GM21723 (cell line): ENCODE measurements at regions not wholly inside any gene's neighbourhood (a gene's known extent, or its start where the extent isn't known, plus 50 kb on each side); places are given as distances from the start of the nearest gene placed in this dataset.
A peak's percentile ranks its signal among the peaks of the same experiment; 100 is the strongest.

Experiments
- ATAC-seq: cut with Tn5 transposase; IDR thresholded peaks from one replicate; pipeline ENCODE4 v1.9.1; 2021; ENCODE audit warnings: mild to moderate bottlenecking, moderate library complexity; ENCODE audit not compliant: unreplicated experiment

DNA sequence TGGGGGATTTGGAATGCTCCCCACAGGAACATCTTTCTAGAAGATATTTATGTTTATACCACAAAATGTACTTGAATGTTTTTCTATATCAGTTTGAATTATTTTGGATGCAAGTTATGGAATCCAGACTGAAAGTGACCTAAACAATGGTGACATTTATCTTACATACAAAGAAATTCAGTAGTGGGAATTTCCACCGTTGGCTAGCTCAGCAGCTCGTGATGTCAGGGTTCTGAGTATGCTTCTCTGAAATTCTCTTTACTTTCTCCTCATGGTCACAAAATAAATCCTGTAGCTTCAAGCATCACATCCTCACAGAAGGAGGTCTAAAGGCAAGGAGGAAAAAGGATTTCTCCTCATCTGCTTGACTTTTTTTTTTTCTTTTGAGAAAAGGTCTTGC is 105.3 kb downstream of the AKAIN1 start:
- no peak for ATAC-seq

DNA sequence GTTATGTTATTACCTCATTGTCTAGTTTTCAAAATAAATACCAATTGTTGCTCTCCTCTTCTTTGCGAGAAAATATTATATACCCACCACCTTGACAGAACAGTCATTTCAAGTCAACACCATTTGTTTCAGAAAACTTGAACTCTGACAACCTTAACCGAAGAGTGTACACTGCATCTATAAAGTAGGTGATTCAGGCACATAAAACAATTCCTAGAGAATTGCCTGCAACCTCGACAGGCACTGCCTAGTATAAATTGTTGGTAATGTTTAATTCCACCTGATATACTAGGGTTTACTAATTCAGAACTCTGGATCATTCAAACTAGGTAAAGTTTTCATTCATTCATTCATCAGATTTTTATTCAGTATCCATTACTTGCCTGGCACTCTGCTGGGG is 121.8 kb downstream of the AKAIN1 start:
- ATAC-seq, result no peak

DNA sequence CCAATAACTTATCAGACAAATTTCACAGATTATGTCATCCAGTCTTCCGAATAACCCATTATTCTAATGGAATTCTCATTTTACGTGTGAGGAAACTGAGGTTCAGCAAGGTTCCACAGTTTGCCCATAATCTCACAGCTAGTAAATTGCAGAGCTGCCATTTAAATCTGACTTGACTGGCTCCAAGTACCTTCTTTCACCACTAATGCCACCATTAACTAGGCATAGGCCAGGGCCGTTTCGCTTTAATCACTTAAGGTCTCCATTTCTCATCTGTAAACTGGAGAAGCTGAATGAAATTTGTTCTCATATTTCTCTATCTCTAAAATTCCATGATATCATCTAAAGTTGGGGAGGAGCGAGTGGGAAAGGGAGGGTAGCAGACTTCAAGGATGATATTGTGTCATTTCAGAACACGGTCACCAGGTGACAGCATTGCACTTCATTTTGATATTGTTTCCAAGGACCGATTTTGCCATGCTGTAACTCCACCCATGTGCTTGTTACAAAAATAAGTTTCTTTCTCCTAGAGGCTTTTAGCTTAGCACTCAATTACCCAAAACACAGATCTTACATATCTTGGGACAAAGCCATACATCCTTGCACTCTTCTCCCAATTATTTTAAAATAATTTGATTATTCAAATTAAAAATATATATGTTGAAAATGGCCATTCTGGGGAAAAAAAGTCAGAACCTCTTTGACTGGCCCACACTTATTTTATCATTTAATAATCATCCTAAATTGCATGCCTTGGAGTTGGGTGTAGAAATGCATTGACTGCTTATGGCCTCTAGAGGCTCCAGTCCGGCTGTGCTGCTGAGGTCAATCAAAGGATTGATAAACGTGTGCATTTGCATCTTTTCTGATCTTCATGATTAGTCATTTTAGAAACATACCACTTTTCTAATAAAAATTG is 123.8 kb downstream of the AKAIN1 start:
- ATAC-seq, result peak; percentile 80

DNA sequence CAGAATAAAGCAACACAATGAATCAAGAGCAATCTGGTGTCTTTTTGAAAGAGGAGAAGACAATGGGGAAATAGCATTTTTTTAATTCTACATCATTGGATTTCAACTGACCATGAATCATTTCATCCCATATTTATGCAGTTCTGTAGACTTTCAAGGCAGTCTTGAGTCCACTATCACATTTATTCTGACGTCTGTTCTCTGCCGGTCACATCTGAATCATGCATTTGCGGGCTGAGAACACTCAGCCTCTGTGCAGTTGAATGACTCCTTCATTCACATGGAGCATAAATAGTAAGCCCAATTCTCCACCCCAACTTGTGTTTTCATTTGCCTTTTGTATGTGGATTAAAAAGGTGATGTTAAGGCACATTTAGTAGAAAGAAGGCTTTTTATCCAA is 128.2 kb downstream of the AKAIN1 start:
- ATAC-seq, result no peak

GRCh38 chr18:5066380-5066977 is 130.6 kb downstream of the AKAIN1 start:
- no peak for ATAC-seq

DNA sequence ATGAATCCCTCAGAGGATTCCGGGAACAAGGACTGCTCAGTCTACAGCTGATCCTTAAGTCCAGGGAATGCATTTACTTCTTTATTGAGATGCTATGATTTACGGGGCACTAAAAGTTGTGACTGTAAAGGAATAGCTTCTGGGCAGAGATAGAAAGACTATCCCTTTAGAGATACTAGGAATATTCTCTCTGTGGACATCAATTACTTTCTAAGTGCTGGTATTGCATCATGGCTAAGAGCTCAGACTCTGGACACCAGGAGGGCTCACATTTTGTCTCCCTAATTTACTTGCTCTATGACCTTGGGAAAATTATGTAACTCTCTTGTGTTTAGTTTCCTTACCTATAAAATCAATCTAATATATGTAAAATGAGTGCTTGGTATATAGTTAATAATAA is 131.4 kb downstream of the AKAIN1 start:
- no peak for ATAC-seq

GRCh38 chr18:5064841-5065370 is 132.2 kb downstream of the AKAIN1 start:
- no peak for ATAC-seq

DNA sequence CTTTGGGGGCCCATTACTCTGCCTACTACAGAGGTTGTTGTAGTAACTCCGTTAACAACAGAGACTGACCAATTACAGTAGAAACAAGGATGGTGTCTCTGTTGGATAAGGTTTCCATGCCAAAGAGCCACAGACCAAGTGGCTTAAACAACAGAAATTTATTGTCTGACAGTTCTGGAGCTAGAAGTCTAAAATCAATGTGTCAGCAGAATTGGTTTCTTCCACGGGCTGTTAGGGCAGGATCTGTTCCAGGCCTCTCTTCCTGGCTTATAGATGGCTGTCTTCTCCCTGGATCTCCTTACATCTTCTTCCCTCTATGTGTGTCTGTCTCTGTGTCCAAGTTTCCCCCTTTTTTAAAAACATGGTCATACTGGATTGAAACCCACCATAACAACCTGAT is 135.3 kb downstream of the AKAIN1 start:
- ATAC-seq, result no peak

DNA sequence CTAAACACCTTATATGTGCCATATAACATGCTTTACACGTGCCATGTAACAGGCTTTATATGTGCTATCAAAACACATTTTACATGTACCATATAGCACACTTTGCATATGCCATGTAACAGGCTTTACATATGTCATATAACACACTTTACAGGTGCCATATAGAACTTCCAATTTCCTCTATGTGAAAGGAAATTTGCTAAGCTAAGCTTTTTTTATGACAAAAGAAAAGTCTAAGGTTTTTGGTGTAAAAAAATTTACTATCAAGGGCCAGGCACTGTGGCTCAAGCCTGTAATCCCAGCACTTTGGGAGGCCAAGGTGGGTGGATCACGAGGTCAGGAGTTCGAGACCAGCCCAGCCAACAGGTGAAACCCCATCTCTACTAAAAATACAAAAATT is 136.5 kb downstream of the AKAIN1 start:
- no peak for ATAC-seq

DNA sequence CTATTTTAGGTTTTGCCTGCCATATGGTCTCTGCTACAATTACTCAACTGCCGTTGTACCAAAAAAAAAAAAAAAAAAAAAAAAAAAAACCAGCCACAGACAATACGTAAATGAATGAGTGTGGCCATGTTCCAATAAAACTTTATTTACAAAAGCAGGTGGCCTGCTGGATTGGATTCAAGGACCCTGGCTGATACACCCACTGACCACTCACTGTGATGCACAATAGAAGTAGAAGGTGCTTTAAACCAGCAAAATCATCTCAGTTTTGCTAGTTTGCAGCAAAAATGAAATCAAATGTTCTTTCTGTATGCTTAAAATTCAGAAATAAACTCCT is 137.4 kb downstream of the AKAIN1 start:
- no peak for ATAC-seq

DNA sequence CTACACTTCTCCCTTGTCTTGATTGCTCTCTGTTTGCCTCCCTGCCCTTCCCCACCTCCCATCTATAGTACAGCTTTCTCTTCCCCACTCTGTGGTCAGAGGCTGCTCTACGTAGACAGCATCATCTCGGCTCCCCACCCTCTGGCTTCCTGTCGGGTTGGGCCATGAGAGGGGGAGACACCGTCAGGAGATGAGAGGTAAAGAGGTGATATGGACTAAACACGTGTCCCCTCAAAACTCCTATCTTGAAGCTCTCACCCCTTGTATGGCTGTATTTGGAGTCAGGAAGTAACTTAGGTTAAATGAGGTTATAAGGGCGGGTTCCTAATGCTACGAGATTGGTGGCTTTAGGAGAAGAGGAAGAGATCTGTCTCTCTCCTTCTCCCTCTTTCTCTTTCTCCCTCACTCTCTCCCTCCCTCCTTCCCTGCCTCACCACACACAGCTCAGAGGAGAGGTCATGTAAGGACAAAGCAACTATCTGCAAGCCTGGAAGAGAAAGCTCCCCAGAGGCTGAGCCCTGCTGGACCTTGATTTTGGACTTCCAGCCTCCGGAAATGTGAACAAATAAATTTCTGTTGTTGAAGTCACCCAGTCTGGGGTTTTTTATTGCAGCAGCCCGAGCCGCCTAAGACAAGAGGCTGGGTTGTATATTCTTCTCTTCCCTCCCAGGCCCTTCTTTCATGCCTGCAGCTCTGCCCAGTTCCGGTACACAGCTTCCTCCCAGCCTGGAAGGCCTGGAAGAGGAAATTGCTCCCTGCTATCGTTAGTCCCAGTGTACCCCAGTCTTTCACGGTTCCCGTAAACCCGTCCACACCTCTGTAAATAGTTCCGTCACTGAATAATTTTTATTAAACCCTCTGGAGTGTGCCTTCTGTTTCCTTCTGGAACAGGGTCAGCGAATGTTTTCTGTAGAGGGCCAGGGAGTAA is 138.0 kb downstream of the AKAIN1 start:
- no peak for ATAC-seq

DNA sequence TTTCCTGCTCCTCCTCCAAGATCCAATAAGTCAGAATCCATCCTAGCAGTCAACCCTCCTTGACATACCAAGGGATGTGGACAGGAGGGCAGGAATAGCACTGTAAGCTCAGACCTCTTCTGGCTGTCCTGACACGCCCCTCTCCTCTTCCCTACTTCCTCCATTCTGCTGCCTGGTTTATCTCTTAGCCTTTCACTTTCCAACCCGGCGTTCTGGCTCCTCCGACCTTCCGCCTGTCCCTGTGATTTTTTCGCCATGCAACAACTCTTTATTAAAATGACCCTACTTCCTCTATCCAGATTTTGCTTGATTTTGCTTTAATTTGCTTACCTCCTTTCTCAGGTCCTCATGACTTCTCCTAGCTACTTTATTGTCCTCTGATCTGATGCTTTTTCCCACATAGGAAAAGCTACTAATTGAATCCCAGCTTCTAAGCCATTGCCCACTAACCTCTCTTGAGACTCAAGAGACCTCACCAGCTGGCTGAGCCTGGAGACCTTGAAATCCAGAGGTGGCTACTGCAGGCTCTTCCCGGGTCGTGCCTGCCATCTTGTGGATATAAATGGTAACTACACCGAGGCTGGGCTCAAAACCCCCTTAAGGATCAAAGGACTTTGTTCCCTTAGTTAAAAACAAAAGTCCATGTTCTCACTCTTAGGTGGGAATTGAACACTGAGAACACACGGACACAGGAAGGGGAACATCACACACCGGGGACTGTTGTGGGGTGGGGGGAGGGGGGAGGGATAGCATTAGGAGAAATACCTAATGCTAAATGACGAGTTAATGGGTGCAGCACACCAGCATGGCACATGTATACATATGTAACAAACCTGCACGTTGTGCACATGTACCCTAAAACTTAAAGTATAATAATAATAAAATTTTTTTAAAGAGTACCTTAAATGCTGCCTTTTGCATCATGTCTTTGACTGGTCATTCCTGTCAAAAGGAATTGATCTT is 139.4 kb downstream of the AKAIN1 start:
- peak; percentile 82 for ATAC-seq

DNA sequence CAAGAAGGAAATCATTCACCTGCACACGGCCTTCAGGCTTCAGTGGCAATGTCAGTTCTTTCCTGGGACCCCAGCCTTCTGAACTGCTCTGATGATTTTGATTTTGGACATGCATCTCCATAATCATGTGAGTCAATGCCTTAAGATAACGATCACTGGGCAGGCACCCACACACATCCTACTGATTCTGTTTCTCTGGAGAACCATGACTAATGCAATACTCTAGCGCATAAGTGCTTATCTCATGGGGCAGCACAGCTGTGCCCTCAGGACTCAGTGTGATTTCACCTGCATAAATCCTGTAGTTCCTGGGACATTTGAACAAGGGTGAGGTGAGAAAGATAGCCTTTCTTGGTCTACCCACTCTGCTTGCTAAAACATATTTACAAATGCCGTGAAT is 144.6 kb downstream of the AKAIN1 start:
- no peak for ATAC-seq

- no peak for ATAC-seq
Observed at GRCh38 chr18:5051207-5051606, 145.8 kb downstream of the AKAIN1 start.

DNA sequence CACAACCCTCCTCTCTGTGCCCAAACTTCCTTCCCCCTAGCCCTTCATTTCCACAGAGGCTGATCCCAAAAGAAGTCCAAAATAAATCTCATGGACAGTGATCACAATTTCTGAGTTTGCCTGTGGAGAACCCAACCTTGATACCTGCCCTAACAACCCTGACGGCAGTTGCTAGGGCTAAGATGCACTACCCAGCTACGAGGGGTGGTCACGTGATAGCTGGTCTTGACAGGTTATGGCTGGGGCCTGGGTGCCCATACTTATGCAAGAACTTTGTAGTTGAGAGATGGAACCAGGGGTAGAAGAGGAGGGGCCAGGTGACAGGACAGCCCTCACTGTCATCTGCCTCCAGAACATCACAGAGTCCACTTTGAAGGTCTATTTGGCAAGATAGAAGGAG is 147.9 kb downstream of the AKAIN1 start:
- no peak for ATAC-seq

- no peak for ATAC-seq
Observed at GRCh38 chr18:5040476-5040875, 156.6 kb downstream of the AKAIN1 start.

GRCh38 chr18:5036523-5036922 is 160.5 kb downstream of the AKAIN1 start:
- no peak for ATAC-seq

- no peak for ATAC-seq
Observed at GRCh38 chr18:5031216-5031615, 165.8 kb downstream of the AKAIN1 start.

DNA sequence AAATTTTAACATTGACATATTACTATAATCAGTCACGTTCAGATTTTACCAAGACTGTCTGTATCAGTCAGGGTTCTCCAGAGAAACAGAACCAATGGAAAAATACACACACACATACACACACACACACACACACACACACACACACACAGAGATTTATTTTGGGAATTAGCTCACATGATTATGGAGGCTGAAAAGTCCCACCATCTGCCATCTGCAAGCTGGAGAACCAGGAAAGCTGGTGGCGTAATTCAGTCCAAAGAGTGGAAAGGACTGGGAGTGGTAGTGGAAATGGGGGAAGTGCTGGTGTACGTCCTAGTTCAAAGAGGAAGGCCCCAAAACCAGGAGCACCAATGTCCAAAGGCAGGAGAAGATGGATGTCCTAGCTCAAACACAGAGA is 166.4 kb downstream of the AKAIN1 start:
- ATAC-seq, result no peak

DNA sequence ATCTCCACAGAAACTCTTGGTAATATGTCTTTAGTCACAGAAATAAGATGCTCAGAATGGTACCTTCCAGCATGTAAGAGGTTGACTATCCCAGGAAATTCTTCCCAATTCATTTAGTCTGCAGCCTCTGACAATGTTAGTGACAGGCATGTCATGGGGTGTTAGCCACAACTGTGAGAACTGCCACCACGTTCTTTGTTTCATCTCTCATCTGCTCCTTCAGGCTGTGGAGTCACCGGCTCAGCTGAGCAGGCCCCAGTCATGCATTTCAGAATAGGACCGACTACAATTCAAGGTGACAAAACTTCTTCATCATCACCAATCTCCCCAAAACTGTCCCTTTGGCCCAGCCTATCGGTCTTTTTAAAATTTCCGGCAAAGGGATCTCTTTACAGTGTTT is 167.5 kb downstream of the AKAIN1 start:
- no peak for ATAC-seq
